AG09319 (cell line): ENCODE measurements at regions not wholly inside any gene's neighbourhood (a gene's known extent, or its start where the extent isn't known, plus 50 kb on each side); places are given as distances from the start of the nearest gene placed in this dataset.

Source experiments
- DNase-seq: peaks from one replicate; pipeline ENCODE4 v3.0.0-alpha.2; 2010; ENCODE audit warnings: low read depth; ENCODE audit errors: extremely low read depth
- TF ChIP-seq, protein P1 (sequence below): IDR thresholded peaks from 2 replicates; pipeline ENCODE4 v1.5.1; 2011; ENCODE audit warnings: low read depth, mild to moderate bottlenecking, inconsistent platforms, low read length, moderate library complexity

DNA sequence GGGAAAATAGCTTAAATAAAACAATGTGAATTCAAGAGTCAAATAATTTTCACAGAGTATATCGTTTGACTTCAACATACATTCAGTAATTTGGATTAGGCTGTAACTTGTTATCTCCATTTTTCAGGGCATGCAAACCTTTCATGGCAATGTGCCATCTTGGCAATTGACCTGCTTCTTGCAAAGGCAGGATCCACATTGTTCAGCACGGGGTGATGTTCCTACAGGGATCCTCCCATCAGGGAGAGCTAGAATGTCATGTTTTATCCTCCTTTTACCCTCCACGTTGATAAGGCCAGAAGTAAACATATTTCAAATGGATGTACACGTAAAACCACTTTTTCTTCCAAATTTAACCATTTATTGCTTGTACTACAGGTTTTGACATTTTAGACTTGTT lies 314.4 kb downstream of the GALC start:
- DNase-seq = no peak
- TF ChIP-seq, protein P1, sequence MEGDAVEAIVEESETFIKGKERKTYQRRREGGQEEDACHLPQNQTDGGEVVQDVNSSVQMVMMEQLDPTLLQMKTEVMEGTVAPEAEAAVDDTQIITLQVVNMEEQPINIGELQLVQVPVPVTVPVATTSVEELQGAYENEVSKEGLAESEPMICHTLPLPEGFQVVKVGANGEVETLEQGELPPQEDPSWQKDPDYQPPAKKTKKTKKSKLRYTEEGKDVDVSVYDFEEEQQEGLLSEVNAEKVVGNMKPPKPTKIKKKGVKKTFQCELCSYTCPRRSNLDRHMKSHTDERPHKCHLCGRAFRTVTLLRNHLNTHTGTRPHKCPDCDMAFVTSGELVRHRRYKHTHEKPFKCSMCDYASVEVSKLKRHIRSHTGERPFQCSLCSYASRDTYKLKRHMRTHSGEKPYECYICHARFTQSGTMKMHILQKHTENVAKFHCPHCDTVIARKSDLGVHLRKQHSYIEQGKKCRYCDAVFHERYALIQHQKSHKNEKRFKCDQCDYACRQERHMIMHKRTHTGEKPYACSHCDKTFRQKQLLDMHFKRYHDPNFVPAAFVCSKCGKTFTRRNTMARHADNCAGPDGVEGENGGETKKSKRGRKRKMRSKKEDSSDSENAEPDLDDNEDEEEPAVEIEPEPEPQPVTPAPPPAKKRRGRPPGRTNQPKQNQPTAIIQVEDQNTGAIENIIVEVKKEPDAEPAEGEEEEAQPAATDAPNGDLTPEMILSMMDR = no peak

DNA sequence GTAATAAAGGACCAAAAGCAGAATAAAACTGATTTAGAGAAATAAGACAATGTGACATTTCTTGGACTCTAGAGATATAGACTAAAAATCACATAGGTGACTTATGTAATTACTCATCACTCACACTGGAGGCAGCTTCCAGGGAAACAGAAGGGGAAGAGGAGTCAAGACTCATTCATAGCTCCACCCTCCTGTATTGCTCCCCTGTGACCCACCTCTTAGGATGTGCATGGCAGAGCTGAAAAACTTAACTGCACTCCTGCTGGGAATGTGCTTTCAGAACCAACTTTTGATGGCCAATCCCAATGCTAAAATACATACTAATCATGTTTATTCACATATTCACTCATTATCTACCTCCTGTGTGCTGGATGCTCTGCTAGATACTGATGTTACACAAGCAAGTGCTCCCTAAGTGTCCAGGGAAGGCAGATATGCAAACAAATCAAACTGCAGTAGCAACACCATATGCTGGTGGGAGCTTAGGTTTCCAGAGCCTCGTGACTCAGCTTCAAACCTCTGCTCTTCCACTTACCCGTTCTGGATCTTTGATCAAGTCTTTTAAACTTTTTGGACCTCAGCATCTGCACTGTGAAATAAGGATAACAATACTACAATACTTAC lies 316.1 kb downstream of the GALC start:
- DNase-seq = no peak
- TF ChIP-seq, protein P1 = no peak

DNA sequence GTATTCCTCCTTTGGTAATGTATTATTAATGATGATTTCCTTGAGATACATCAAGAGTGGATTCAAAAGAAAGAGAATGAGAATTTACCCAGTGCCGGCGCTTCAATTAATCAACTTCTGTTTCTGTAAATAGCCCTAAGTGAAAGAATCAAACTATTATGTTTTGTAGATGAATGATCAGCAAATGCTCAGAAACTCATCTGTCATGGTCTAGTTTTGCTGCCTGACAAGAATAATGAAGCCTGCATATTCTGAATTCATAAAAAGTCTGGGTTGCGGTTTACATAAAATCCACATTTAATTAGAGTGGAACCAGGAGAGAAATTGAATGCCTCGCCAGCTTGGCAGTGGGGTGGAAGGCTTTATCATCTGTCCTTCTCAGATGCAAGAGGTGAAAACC lies 325.3 kb downstream of the GALC start:
- no peak for DNase-seq
- TF ChIP-seq, protein P1 = no peak

DNA sequence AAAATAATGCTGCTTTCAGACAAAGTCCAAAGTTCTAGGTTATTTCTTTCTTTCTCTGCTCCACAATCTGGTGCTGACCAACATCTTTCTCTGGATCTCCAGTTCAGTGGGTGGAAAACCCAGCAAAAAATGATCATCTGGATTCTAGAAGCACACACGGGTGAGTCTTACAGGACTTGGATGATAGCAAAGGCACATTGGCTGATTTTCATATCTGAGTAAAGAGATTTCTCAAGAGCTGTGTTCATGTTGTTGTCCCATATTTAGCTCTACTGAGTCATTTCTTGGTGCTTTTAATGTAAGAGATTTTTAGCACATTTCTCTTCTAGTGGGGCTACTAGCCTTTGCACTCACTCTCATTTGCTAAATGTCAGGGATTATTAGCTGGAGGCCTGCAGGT lies 336.7 kb downstream of the GALC start:
- TF ChIP-seq, protein P1 = no peak
- no peak for DNase-seq

DNA sequence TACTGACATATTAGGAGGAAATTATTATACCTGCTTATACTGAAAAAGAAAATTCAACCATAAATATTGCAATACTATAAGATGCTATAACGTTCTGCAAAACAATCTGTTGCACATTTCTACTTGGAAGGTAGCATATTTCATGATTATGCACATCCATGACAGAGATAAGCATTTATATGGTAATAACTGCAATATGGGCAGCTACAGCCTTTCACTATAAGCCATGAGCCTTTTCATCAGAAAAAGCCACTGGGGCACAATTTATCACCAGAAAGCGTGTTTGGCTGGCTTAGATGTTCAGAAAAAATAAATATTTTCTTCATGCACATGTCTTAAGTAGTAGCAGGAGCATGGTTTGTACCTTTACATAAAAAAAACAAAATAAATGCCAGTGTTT lies 340.7 kb downstream of the GALC start:
- no peak for DNase-seq
- TF ChIP-seq, protein P1 = no peak

DNA sequence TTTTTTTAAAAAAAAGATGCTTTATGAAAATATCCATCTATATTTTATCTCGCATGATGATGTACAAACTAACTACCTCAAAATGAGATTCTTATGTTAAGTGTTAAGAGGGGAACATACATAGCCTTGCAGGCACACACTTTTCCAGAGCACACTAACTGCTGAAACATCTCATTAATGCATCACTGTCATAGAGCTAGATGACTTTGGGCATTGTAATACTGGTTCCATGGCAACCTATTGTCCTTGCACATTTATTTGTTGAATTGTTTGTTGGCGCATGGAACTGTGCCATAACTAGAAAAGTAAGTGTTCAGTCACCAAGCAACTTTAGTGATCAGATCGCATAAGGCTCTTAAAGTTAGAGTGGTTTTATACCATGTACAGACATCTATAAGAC lies 348.3 kb downstream of the GALC start:
- TF ChIP-seq, protein P1 = no peak
- no peak for DNase-seq

DNA sequence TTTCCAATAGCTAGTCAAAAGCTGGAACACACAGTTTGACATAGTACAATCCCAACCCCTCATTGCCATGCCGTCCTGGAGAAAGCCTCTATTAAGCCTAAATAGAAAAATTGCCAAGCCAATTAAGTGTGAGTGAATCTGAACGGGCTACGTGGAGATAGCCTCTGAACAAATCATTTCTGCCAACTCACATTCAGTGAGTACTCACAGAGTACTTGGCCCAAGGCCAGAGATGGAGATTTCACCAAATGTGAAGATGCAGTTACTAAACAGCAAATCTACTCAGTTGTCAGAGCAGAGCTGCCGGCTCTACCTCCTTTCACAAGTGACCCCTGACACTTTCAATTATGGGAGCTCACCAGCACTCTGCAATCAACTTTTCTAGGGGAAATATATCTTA lies 350.0 kb downstream of the GALC start:
- DNase-seq = no peak
- TF ChIP-seq, protein P1 = no peak
